ENCODE measurements at regions not wholly inside any gene's neighbourhood (a gene's known extent, or its start where the extent isn't known, plus 50 kb on each side); places are given as distances from the start of the nearest gene placed in this dataset.

DNA sequence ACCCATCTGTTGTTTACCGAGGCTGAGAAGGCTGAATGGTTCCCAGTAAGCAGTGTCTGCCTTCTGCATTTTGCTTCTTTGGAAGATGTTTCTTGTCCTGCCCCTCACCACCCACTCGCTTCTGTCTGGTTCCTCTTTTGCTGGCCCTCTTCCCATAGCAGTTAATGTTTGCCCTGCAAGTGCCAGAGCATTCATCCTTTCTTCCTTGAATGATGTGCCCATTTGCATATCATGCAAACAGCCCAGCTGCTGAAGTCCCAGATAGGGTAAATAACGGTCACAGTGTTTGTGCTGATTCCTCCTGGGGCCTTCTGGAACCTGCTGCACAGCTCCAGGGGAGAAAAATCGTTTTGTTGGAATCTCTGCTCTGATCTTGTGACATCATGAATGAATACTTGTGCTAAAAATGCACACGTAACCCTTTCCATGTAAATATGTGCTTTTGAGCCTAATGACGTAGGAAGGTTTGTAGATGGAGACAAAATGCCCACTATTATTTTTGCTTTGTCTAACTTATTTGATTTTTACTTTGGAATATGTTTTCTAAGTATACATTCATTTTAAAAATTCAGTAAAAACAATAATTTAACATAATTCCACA, 381.0 kb downstream of the SOX2 start:
- no peak for DNase-seq

DNA sequence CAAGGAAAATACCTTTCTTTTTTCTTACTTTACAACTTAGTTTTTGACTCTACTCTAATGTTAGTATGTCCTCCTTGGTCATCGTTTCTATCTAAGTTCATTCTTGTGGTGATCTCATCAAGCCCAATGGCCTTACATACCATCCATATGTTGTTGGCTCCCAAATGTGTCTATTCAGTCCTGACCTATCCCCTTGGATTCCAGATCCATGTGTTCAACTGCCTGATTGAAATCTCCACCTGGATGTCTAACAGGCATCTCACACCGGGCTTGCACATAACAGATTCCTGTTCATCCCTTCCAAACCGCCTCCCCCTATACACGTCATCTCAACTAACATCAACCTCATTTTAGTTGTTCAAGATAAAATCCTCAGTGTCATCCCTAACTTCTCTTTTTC, 382.6 kb downstream of the SOX2 start:
- DNase-seq, result no peak

DNA sequence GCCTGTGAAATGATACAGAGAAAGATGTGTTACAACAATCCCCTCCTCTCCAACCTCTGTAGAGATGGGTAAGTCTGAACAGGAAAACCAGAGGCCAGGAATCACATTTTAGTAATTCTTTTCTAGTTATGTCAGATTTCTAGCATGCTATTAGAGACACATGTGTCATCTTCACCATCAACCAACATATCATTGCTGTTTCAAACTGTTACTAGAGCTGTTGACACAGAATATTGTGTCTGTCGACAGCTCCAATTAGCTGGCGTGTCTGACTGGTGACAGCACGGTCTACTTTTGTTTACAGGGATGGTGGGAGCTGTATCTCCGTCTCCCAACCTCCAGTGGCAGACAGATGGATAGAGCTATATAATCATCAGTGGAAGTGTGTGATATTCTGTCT, 393.2 kb downstream of the SOX2 start:
- DNase-seq, result no peak

GRCh38 chr3:182105875-182106274, 394.1 kb downstream of the SOX2 start:
- no peak for DNase-seq

- no peak for DNase-seq
Measured at GRCh38 chr3:182108371-182108770, 396.6 kb downstream of the SOX2 start.

DNA sequence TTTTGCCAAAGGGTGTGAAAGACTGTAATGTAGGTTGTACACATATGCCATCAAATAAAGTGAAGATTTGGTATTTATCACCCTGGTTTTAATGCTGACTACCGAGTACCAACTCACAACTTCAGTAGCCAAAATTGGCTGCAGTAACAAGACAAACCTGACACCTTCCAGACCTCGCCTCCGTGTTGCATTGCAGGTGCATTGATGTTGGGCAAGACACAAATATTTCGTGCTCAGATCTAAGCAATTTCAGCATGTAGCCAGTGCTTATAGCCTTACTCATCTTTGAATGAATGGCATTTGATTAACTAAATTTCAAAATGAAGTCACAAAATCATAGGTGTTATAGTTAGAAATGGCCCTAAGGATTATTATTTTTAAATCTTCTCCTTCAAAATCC, 400.2 kb downstream of the SOX2 start:
- no peak for DNase-seq

DNA sequence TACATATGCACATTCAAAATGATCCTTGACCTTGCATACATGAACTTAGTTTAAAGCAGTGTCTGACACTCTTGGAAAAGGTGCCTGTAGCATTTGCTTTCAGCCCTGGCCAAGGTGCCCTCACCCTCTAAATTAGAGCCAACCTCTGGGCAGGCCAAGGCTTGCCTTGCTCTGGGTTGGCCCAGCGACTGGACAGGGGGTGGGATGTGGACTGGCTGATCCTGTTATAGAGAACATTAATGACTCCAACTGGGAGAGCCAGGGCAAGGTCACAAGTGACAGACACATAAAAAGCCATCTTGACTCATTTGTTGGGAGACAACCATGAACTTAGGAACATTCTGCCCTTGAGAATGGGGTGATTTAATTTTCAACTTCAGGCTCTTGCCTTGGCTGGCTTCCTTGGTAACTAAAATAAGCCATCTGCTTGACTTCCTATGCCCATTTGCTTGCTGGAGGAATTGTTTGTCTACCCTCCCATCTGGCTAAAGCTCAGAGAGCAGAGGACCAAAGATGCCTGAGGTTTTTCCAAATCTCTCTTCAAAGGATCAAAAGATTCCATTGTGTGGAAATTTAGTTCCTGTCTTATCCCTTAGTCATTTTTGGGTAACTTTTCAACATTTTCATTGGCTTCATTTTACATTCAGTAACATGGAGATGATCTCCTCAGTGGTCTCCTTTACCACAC, 403.7 kb downstream of the SOX2 start:
- DNase-seq, result no peak

GRCh38 chr3:182116386-182116785, 404.7 kb downstream of the SOX2 start:
- DNase-seq, result no peak

DNA sequence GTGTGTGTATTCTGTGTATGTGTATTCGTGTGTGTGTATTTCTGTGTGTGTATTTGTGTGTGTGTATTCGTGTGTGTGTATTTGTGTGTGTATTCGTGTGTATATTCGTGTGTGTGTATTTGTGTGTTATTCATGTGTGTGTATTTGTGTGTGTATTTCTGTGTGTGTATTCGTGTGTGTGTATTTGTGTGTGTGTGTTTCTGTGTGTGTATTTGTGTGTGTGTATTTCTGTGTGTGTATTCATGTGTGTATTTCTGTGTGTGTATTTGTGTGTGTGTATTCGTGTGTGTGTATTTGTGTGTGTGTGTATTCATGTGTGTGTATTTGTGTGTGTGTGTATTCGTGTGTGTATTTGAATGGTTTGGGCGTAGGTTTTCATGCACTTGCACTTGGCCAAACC, 405.4 kb downstream of the SOX2 start:
- DNase-seq, result no peak

DNA sequence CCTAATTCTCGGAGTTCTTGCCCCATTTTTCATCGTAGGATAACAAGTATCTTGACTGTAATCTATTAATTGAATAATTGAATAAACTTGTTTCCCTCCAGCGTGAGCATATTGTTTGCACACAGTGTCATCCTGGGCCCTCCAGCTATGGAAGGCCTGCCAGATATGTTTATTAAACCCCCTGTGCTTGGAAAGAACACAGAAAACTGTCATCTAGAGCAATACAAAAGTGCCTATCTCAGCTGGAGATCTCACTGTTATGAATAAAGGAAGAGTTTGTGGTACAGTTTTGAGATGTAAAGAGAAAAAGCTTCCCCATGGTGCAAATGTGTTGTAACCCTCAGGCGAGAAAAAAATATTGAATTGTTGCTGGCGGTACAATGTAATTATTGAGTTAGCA, 405.9 kb downstream of the SOX2 start:
- no peak for DNase-seq

DNA sequence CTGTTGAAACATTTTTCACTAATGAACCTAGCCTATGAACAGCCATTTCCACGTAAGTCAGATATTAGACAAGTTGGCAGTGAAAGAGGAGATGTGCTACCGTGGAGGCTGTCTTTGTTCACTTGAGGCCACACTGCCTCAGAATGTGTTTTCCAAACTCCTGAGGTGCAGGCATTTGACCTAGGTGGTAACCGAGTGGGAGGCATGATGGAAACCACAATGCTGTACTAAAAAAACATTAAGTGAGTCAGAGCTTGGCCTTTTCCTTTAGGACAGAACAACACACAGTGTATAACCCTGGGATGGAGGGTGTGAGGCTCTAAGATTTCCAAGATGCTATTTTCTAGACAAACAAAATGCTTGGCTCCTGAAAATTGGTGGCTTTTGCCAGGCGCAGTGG, 406.3 kb downstream of the SOX2 start:
- DNase-seq, result no peak

- no peak for DNase-seq
Measured at GRCh38 chr3:182121401-182121800, 409.7 kb downstream of the SOX2 start.

- DNase-seq, result no peak
Measured at GRCh38 chr3:182122779-182123178, 411.1 kb downstream of the SOX2 start.

DNA sequence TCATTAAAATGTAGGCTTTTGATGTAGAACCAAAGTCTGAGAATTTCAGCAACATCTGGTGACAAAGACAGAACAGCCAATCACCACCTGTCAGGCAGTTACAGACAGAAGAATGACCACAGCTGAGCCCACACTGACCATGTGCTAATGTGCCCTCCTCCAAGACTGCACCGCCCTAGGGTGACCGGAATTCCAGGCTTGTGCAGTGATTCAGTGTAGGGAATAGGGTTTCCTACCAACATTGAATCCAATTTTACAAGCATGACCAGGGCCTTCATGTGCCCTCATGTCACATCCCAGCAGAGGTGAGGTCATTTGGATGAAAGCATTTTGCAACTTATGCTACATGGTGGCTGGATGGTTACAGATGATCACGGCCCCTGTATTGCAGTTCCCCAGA, 412.5 kb downstream of the SOX2 start:
- DNase-seq, result no peak

- no peak for DNase-seq
Measured at GRCh38 chr3:182124716-182125115, 413.0 kb downstream of the SOX2 start.

DNA sequence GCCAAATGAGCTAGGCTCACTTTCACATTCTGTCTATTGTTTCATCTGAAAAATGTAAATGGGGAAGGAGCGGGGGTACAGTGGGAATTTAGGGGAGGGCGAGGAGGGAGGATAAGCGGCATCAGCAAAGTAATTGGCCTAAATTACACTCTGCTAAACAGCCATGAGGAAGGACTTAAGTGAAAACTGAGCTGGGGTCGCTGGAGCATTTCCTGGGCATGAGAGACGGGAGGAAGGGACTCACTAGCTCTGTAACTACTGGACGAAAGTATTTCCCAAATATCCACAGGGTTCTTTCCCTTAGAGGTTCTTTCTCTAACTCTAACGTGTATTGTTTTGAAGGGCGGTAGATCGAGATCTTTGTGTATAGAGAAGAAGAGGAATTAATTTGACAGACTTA, 418.0 kb downstream of the SOX2 start:
- no peak for DNase-seq

- no peak for DNase-seq
Measured at GRCh38 chr3:182133752-182134151, 422.0 kb downstream of the SOX2 start.

GRCh38 chr3:182135056-182135455, 423.3 kb downstream of the SOX2 start:
- DNase-seq, result no peak

DNA sequence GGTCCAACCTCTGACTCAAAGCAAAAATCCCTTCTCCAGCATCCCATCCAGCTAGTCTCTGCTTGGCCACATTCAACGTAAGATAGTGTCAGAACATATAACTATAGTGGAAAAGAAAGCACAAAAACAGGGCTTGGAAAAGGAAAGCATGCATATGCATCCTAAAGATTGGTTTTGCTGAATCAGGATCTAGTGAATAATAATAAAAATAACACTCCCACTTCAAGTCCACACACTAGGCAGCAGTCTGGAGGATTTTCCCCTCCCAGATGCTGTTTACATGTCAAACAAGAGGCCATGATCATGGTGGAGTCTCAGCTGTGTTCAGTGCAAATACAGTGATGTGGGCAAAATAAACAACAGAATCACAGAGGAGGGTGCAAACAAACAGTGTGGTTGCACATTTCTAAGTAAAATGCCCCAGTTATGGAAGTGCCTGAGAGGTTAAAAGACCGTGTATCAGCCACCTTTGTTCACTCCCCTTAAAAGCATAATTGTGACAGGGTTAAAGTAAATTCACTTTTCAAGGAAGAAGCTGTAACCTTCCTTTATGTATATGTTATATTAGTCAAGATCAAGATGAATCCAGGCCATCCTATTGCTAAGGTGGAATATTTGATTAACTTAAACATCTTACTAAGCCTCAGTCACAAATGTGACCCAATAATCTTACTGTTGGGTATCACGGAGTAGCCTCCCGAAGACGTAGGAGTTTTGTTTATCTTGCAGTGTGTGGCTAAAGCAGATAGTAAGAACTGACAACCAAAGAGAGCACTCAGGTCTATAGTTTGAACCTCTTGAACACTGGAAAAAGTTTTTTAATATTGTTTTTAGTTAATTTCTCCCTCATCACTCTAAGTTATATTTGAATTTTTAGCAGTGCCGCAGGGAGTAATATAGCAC, 424.5 kb downstream of the SOX2 start:
- DNase-seq, result no peak

DNA sequence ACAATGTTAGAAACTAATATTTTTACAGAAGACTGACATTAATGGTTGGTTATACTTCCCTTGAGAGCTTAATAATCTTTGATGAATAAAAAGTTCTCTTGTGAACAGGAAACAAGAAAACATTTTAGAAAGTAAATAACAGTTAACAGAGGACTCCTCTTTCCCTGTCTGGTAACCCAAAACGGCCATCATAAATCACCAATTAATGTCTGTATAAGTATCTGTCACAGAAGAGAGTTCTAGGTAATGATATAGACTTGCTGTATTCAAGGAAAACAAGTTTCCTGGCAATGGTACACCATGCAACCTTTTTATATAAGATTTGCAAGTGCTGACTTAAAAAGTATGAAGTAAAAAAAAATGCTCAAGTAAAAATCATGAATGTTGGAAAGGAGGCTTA, 426.7 kb downstream of the SOX2 start:
- no peak for DNase-seq

- no peak for DNase-seq
Measured at GRCh38 chr3:182139627-182140357, 428.1 kb downstream of the SOX2 start.

DNA sequence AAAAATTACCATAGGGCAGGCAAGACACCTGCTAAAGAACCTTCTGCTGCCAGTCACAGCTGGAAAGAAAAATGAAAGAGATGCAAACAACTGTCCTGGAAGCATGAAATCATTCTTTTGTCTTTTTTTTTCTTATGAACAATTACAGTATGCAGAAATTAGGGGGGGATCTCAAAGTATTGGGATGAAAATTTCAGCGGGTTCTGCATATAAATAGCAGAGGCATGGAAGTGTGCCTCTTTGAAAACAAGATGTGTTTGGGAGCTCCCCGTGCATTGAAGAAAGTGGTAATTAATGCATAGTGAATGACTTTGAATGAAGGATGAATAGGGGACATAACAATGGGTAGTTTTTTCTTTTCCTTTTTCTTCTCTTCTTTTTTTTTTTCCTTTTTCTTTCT, 431.2 kb downstream of the SOX2 start:
- no peak for DNase-seq

DNA sequence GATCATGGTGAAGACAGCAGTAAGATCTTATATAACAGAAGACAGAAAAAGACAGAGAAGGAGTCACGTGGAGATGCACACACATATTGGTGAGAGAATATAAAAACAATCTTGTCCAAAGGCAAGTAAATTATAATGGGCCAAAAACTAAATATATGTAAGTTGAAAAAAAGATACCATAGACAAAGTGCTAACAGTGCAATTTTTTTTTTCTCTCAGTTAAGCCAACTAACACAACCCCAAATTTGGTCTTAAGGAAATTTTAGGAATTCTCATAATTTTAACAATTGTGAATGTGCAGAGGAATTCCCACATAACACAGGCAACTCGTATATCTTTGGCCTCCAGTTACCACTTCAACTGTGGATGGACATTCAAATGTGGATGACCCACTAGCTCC, 432.2 kb downstream of the SOX2 start:
- DNase-seq, result no peak

Measured in CD4-positive, alpha-beta T cell treated with Interleukin-12 subunit alpha and Interleukin-12 subunit beta, for 1 hour (primary cell).